ENCODE measurements at regions not wholly inside any gene's neighbourhood (a gene's known extent, or its start where the extent isn't known, plus 50 kb on each side); places are given as distances from the start of the nearest gene placed in this dataset.

DNA sequence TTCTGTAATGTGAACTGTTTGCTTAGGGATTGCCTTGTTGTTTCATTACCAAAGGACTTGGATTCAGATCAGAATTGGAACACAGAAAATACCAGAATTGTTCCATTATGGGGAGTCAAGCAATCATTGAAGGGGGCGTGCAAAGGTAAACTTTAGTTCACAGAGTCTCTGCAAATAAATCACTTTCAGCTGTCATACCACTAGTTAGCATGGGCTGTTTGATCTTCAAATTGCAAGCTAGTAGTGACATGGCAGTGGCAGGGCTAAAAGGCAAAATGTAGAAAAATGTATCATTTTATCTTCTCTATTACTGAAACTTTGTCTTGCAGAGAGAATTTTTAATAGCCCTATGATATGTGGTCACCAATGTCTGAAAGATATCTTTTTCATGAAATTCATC is 483.2 kb upstream of the NRSN1 start:
- TF ChIP-seq, protein P1, sequence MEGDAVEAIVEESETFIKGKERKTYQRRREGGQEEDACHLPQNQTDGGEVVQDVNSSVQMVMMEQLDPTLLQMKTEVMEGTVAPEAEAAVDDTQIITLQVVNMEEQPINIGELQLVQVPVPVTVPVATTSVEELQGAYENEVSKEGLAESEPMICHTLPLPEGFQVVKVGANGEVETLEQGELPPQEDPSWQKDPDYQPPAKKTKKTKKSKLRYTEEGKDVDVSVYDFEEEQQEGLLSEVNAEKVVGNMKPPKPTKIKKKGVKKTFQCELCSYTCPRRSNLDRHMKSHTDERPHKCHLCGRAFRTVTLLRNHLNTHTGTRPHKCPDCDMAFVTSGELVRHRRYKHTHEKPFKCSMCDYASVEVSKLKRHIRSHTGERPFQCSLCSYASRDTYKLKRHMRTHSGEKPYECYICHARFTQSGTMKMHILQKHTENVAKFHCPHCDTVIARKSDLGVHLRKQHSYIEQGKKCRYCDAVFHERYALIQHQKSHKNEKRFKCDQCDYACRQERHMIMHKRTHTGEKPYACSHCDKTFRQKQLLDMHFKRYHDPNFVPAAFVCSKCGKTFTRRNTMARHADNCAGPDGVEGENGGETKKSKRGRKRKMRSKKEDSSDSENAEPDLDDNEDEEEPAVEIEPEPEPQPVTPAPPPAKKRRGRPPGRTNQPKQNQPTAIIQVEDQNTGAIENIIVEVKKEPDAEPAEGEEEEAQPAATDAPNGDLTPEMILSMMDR (IDR thresholded peaks at IDR 0.05; ENCODE audit: poor library complexity, severe bottlenecking) = no peak
- TF ChIP-seq EZH2 (IDR thresholded peaks at IDR 0.05; ENCODE audit: borderline replicate concordance, insufficient read depth, low read length, poor library complexity, severe bottlenecking) (no peak), TAF1 (IDR thresholded peaks at IDR 0.05; ENCODE audit: low read depth) (no peak), POLR2AphosphoS5 (IDR thresholded peaks at IDR 0.05) (peak; percentile 54), EP300 (conservative IDR thresholded peaks at IDR 0.05; ENCODE audit: poor library complexity, severe bottlenecking) (peak; percentile 65), RAD21 (conservative IDR thresholded peaks at IDR 0.05) (no peak), SMC3 (conservative IDR thresholded peaks at IDR 0.05; ENCODE audit: poor library complexity) (no peak)
- TF ChIP-seq, protein P2, sequence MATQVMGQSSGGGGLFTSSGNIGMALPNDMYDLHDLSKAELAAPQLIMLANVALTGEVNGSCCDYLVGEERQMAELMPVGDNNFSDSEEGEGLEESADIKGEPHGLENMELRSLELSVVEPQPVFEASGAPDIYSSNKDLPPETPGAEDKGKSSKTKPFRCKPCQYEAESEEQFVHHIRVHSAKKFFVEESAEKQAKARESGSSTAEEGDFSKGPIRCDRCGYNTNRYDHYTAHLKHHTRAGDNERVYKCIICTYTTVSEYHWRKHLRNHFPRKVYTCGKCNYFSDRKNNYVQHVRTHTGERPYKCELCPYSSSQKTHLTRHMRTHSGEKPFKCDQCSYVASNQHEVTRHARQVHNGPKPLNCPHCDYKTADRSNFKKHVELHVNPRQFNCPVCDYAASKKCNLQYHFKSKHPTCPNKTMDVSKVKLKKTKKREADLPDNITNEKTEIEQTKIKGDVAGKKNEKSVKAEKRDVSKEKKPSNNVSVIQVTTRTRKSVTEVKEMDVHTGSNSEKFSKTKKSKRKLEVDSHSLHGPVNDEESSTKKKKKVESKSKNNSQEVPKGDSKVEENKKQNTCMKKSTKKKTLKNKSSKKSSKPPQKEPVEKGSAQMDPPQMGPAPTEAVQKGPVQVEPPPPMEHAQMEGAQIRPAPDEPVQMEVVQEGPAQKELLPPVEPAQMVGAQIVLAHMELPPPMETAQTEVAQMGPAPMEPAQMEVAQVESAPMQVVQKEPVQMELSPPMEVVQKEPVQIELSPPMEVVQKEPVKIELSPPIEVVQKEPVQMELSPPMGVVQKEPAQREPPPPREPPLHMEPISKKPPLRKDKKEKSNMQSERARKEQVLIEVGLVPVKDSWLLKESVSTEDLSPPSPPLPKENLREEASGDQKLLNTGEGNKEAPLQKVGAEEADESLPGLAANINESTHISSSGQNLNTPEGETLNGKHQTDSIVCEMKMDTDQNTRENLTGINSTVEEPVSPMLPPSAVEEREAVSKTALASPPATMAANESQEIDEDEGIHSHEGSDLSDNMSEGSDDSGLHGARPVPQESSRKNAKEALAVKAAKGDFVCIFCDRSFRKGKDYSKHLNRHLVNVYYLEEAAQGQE (IDR thresholded peaks at IDR 0.05; ENCODE audit: borderline replicate concordance) = no peak

Measured in neural cell (in vitro differentiated cells).